ENCODE measurements at regions not wholly inside any gene's neighbourhood (a gene's known extent, or its start where the extent isn't known, plus 50 kb on each side); places are given as distances from the start of the nearest gene placed in this dataset.
"Not testable (repeated sequence)": the region's sequence is repeated elsewhere in the genome, so short reads cannot be mapped to it uniquely, and the experiment has no call there.

DNA sequence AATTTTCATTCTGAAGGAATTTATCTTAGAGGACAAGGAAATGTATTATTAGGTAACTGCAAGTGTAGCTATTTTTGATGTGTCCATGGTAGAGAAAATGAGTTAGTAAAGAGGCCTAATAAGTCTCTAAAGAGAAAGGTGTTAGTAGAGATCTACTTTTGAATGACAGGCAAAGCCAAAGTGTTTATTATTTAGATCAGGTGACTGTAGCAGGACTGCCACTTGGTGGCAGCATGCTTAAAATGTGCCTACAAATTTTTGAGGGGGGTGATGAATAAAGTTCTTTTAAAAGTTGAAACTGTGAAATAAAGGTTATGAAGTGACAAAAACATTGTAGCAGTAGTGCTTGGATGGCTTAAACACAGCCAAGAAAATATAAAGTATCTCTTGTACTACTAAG lies 421.5 kb upstream of the MEIS1 start:
- peak in 2 of 3 donors; percentile 6 to 9 for DNase-seq

GRCh38 chr2:66003931-66004330 lies 431.0 kb upstream of the MEIS1 start:
- no peak for DNase-seq

DNA sequence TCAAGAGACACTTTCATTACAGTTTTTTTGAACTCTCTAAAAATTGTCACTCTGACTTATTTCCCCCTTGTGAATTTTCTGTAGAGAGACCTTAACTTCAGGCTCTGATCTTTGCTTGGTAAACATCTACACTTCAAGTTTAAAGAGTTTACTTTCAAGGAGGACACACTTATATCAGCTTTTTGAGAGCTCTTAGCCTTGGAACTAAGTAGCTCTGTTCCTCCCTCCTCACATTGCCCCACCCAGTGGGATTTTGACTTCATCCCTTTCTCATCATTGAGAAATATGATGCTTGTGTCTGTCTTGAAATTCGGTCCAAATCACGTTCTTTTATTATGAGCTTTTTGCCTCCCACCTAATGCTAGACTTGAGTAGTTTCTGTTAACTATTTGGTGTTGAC lies 433.4 kb upstream of the MEIS1 start:
- DNase-seq = no peak

- DNase-seq = no peak
These were observed 434.0 kb upstream of the MEIS1 start for GRCh38 chr2:66000901-66001300.

GRCh38 chr2:65999796-66000195 lies 435.1 kb upstream of the MEIS1 start:
- peak in 2 of 3 donors; percentile 5 to 21 for DNase-seq

DNA sequence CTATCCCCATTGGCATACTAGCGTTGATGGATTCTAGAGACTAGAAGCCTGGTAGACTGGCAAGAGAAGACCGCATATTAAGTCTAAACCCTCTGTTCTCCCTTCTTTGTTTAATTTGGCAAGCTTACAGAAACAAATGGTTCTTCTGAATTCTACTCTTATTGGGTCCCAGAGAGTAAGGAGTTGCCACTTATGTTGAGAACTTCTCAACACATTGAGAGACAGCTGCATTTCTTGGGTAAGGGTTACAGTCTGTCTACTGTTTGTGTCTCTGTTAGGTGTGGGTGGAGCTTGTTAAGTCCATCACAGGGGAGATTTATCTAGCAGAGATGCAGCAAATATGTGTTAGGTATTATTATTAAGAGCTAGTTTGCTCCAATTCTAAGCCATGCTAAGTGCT lies 435.8 kb upstream of the MEIS1 start:
- DNase-seq = no peak

- DNase-seq = no peak
These were observed 437.0 kb upstream of the MEIS1 start for GRCh38 chr2:65997961-65998360.

- no peak for DNase-seq
These were observed 442.7 kb upstream of the MEIS1 start for GRCh38 chr2:65992198-65992554.

- no peak for DNase-seq
These were observed 443.3 kb upstream of the MEIS1 start for GRCh38 chr2:65991381-65992197.

DNA sequence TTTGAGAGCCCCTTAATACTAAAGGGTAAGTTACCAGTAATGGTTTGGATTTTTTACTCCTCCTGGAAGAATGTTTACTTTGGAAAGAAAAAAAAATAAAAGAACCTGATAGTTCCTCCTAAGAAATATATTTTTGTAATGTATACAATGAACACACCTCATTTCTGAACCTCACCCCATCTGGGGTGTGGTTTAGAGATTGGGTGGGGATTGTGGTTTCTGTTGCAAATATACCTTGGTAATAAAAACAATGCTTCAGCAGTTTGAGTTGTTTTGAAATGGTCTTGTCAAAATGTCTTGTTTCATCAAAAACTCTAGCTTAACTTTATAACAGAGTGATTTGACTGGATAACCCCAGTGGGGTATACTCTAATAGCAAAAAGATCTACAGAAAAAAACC lies 448.9 kb upstream of the MEIS1 start:
- no peak for DNase-seq

GRCh38 chr2:65980531-65980930 lies 454.4 kb upstream of the MEIS1 start:
- no peak for DNase-seq

DNA sequence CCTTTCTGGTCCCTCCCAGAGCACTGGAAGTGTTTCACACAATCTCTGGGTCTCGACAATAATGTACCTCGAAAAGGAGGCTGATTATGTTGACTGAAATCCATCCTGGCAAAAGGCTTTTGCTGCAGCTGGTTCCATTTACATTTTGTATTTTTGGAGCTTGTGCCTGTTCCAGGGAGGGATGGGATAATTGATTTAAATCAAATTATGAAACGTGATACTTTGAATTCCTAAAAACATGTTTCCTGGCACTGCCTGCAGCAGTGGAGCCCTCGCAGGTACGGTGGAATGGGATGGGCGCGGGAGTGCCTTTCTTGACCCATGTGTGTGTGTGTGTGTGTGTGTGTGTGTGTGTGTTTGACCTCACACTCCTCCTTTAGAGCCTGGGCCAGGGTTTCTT lies 455.5 kb upstream of the MEIS1 start:
- no peak for DNase-seq

DNA sequence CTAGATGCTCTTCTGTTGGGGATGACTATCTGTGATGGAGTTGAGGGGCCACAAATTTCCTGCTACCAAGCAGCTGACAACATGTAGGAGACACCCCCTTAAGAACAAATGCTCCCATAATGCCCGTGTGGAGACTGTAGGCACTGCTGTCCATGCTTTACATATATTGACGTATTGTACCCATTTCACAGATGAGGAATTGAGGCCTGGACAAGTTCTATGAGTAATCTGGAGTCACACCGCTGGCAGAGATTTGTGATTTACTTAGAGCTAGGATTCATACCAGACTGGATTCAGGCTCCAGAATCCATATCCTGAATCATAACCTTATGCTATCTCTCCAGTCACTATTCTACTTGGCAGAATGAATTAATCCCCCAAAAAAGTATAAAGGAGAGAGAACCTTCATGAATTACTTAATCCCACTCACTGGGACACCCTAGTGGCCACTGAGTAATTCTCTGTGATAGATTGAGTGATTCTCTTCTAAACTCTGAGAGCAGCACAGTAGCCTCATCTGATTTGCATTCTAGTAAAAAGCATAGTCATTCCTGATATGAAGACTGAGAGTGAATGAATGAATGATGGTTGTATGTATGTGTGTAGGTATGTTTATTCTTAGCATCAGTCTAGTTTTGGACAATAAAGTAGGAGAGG lies 460.7 kb upstream of the MEIS1 start:
- peak in 1 of 3 donors; percentile 3 for DNase-seq

GRCh38 chr2:65969161-65969560 lies 465.8 kb upstream of the MEIS1 start:
- no peak for DNase-seq

GRCh38 chr2:65963303-65963702 lies 471.6 kb upstream of the MEIS1 start:
- DNase-seq = not testable (repeated sequence)

DNA sequence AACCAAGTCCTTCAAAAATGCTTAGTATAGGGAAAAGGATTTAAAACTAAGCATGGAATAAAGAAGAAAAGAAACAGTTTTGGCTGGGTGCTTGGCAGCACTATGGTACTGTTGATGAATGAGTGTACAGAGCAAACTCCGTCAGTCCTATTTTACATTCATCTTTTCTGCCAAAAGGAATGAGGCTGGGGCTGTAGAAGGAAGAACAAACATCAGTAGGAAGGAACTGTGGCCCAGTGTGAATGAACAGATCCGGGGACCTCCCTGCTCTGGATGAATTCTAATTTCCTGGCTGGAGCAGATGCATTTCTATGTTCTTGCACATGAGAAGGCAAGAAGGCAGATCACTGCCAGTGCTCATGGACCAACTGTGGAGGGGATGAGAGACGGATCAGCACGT lies 474.0 kb upstream of the MEIS1 start:
- no peak for DNase-seq

GRCh38 chr2:65957886-65958285 lies 477.0 kb upstream of the MEIS1 start:
- DNase-seq = no peak

- DNase-seq = no peak
These were observed 477.5 kb upstream of the MEIS1 start for GRCh38 chr2:65957454-65957853.

DNA sequence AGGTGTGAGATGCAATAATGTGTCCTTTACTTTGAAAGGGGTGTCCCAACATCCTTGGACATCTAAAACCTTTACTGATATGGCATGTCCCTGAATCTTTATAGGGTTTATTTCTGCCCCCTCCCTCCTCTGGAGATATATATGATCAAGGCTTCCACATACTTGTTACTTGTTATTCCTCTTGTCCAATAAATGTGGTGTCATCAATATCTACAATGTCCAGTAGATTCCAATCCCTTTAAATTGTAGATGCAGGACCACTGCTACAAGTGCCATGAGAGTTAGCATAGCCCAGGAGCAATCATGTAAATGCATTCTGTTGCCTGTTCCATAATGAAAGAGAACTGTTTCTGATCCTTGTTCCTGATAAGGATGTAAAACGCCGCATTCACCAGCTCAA lies 479.7 kb upstream of the MEIS1 start:
- no peak for DNase-seq

GRCh38 chr2:65952966-65953761 lies 481.8 kb upstream of the MEIS1 start:
- DNase-seq = no peak

GRCh38 chr2:65944213-65944612 lies 490.7 kb upstream of the MEIS1 start:
- DNase-seq = no peak

DNA sequence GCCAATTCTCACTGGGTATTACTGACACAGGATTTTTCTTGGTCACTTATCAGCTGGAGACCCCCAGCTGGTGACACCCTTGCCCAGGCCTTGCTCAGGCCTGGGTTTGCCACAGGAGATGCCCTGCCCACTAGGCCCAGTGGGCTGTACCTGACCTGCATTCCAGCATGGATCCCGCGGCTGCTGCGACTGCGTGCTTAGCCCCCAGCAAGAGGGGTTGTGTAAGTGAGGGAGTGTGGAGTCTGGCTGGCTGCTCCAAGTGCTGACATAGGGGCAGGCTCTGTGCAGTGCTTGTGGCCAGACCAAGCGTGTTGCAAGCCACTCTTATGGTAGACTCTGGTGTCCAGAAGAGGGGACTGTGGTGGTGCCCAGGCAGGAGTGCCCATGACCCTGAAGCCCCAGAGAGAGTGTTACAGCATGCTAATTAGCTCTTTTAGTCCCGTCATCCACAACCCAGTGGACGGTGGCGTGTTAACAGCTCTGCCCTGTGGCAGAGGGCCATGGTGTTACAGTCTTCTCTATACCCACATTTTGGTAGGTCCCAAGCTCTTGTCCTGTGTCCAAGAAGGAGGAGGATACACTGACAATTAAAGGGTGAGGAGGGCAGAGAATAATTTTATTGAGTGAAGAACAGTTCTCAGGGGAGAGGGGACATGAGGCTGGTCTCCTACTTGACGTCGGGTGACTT lies 491.7 kb upstream of the MEIS1 start:
- no peak for DNase-seq

GRCh38 chr2:65940856-65941255 lies 494.1 kb upstream of the MEIS1 start:
- peak in 2 of 3 donors; percentile 21 to 24 for DNase-seq

Measured in suppressor macrophage treated with lipopolysaccharide for 1 hour (primary cell).